GM23248 (cell line): ENCODE measurements at regions not wholly inside any gene's neighbourhood (a gene's known extent, or its start where the extent isn't known, plus 50 kb on each side); places are given as distances from the start of the nearest gene placed in this dataset.

Experiments
- EZH2 ChIP-seq: fragments of 200-600 bp; sonication (generic); IDR thresholded peaks from 2 replicates; pipeline ENCODE4 v1.6.1; 2018; ENCODE audit warnings: antibody characterized with exemption, mild to moderate bottlenecking; ENCODE audit not compliant: insufficient read depth, poor library complexity, severe bottlenecking
- EZH2phosphoT487 ChIP-seq: fragments of 200-600 bp; sonication (generic); IDR thresholded peaks from 2 replicates; pipeline ENCODE4 v1.6.1; 2018; ENCODE audit warnings: antibody characterized with exemption, moderate library complexity, mild to moderate bottlenecking, low read depth; ENCODE audit not compliant: insufficient read depth

DNA sequence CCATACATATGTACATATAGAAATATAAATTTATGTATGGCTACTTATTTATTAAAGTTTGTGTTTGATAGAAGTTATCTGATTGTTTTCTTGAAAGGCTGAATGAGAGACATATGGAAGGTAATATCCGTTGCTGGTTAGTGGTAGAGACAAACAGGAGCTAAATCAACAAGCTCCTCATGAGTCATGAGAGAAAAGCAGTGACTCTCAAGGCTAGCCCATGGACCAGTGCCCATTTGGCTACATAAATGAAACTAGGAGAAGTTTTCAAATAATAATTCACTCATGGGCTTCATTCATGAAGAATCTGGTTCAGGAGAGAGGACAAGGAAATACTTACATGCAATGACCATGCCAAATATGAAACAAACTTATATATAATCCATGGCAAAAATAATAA, 504.5 kb upstream of the ITGA1 start:
- TF ChIP-seq EZH2 (no peak), EZH2phosphoT487 (no peak)
